ENCODE measurements at regions not wholly inside any gene's neighbourhood (a gene's known extent, or its start where the extent isn't known, plus 50 kb on each side); places are given as distances from the start of the nearest gene placed in this dataset.

GRCh38 chr2:212737392-212738172 is 199.0 kb upstream of the ERBB4 start:
- Histone ChIP-seq H3K4me1 (no peaks in the 10 kb centered on the region), H3K9me3 (ENCODE audit: low read depth) (no peaks in the 10 kb centered on the region), H3K79me2 (ENCODE audit: low read depth) (no peaks in the 10 kb centered on the region), H3K4me2 (no peak overlapping the region), H3K36me3 (no peaks in the 10 kb centered on the region), H3K27me3 (no peaks in the 10 kb centered on the region), H2AFZ (replicated peaks) (no peak overlapping the region), H3K27ac (no peak overlapping the region), H3K4me3 (no peak overlapping the region), H4K20me1 (ENCODE audit: low read depth) (no peaks in the 10 kb centered on the region), H3K9ac (no peak overlapping the region), H3F3A (ENCODE audit: low read depth) (no peaks in the 10 kb centered on the region)
- Mint-ChIP-seq H3K27me3 (ENCODE audit: insufficient read depth, low read depth) (no peaks in the 10 kb centered on the region), H3K4me3 (no peak overlapping the region), H3K36me3 (no peaks in the 10 kb centered on the region), H3K9me3 (no peaks in the 10 kb centered on the region), H3K4me1 (no peaks in the 10 kb centered on the region), H3K27ac (no peak overlapping the region)
- DNase-seq (ENCODE audit: low spot score) = no peak
- TF ChIP-seq EZH2 (IDR thresholded peaks at IDR 0.05) = no peak
- TF ChIP-seq CTCF (IDR thresholded peaks at IDR 0.05) = no peak
- no peak for TF ChIP-seq EZH2phosphoT487 (IDR thresholded peaks at IDR 0.05)

GRCh38 chr2:212736385-212736726 is 197.8 kb upstream of the ERBB4 start:
- H3K27ac Mint-ChIP-seq = no peak overlapping the region
- H3K9ac ChIP-seq = no peak overlapping the region

GRCh38 chr2:212733273-212733672 is 194.7 kb upstream of the ERBB4 start:
- H3F3A ChIP-seq (ENCODE audit: low read depth) = no peaks in the 10 kb centered on the region
- H3K4me1 ChIP-seq = no peaks in the 10 kb centered on the region
- Mint-ChIP-seq H3K36me3 (no peaks in the 10 kb centered on the region), H3K27ac (no peak overlapping the region), H3K27me3 (ENCODE audit: insufficient read depth, low read depth) (no peaks in the 10 kb centered on the region), H3K4me3 (no peak overlapping the region), H3K4me1 (no peaks in the 10 kb centered on the region), H3K9me3 (no peaks in the 10 kb centered on the region)
- DNase-seq (ENCODE audit: low spot score) = no peak
- no peaks in the 10 kb centered on the region for H3K36me3 ChIP-seq
- H3K9me3 ChIP-seq (ENCODE audit: low read depth) = no peaks in the 10 kb centered on the region
- no peak overlapping the region for H3K9ac ChIP-seq
- H3K27ac ChIP-seq = no peak overlapping the region
- no peaks in the 10 kb centered on the region for H4K20me1 ChIP-seq (ENCODE audit: low read depth)
- H3K79me2 ChIP-seq (ENCODE audit: low read depth) = no peaks in the 10 kb centered on the region
- H2AFZ ChIP-seq (replicated peaks) = no peak overlapping the region
- no peak overlapping the region for H3K4me3 ChIP-seq
- no peak overlapping the region for H3K4me2 ChIP-seq
- H3K27me3 ChIP-seq = no peaks in the 10 kb centered on the region
- no peak for TF ChIP-seq CTCF (IDR thresholded peaks at IDR 0.05)
- TF ChIP-seq EZH2phosphoT487 (IDR thresholded peaks at IDR 0.05) = no peak
- no peak for TF ChIP-seq EZH2 (IDR thresholded peaks at IDR 0.05)

More at GRCh38 chr2:212736385-212736726, 197.8 kb upstream of the ERBB4 start:
- no peak overlapping the region for H2AFZ ChIP-seq (replicated peaks)
- no peaks in the 10 kb centered on the region for H3K27me3 Mint-ChIP-seq (ENCODE audit: insufficient read depth, low read depth)
- no peak overlapping the region for H3K4me3 Mint-ChIP-seq
- H3K9me3 ChIP-seq (ENCODE audit: low read depth) = no peaks in the 10 kb centered on the region
- H4K20me1 ChIP-seq (ENCODE audit: low read depth) = no peaks in the 10 kb centered on the region
- no peaks in the 10 kb centered on the region for H3K36me3 ChIP-seq
- TF ChIP-seq EZH2 (IDR thresholded peaks at IDR 0.05) (no peak), CTCF (IDR thresholded peaks at IDR 0.05) (no peak), EZH2phosphoT487 (IDR thresholded peaks at IDR 0.05) (no peak)
- no peaks in the 10 kb centered on the region for H3K36me3 Mint-ChIP-seq
- no peaks in the 10 kb centered on the region for H3K9me3 Mint-ChIP-seq
- DNase-seq (ENCODE audit: low spot score) = no peak
- no peak overlapping the region for H3K27ac ChIP-seq
- no peaks in the 10 kb centered on the region for H3K4me1 Mint-ChIP-seq
- no peaks in the 10 kb centered on the region for H3K4me1 ChIP-seq
- H3K79me2 ChIP-seq (ENCODE audit: low read depth) = no peaks in the 10 kb centered on the region
- H3F3A ChIP-seq (ENCODE audit: low read depth) = no peaks in the 10 kb centered on the region
- H3K27me3 ChIP-seq = no peaks in the 10 kb centered on the region
- no peak overlapping the region for H3K4me3 ChIP-seq
- H3K4me2 ChIP-seq = no peak overlapping the region
